Activated B cell treated with CpG ODN at 0.5 μM for 24 hours (primary cell): ENCODE measurements at regions not wholly inside any gene's neighbourhood (a gene's known extent, or its start where the extent isn't known, plus 50 kb on each side); places are given as distances from the start of the nearest gene placed in this dataset.

ENCODE experiments used
- ATAC-seq: fragments of 200-7000 bp; cut with Tn5 transposase; one replicate; pipeline ENCODE4 v1.10.0; 2021; ENCODE audit warnings: low read depth, mild to moderate bottlenecking, moderate library complexity
- CTCF ChIA-PET: fragments of 350-600 bp; sonication (Branson Sonifier 250); formaldehyde crosslinking; loops from one replicate; lab custom pipeline; 2021; ENCODE audit warnings: antibody characterized with exemption; lab: Charles Lee
- POLR2A ChIA-PET: fragments of 350-600 bp; sonication (Branson Sonifier 250); formaldehyde crosslinking; loops from one replicate; lab custom pipeline; 2021; ENCODE audit warnings: antibody characterized with exemption; lab: Charles Lee
- DNase-seq: peaks from one replicate; pipeline ENCODE4 v3.0.0; 2022
- H3K27ac Mint-ChIP-seq: one replicate; pipeline ENCODE4 v1.8.0; 2020; ENCODE audit warnings: mixed read lengths
- H3K27me3 Mint-ChIP-seq: one replicate; pipeline ENCODE4 v1.8.0; 2021; ENCODE audit warnings: mixed read lengths
- H3K36me3 Mint-ChIP-seq: one replicate; pipeline ENCODE4 v1.8.0; 2021; ENCODE audit warnings: low read depth, mixed read lengths
- H3K4me1 Mint-ChIP-seq: one replicate; pipeline ENCODE4 v1.8.0; 2021; ENCODE audit warnings: mixed read lengths
- H3K4me3 Mint-ChIP-seq: one replicate; pipeline ENCODE4 v1.8.0; 2020; ENCODE audit warnings: mild to moderate bottlenecking, mixed read lengths
- H3K9me3 Mint-ChIP-seq: one replicate; pipeline ENCODE4 v1.8.0; 2020; ENCODE audit warnings: mixed read lengths
- CTCF ChIP-seq: fragments of 200-600 bp; IDR thresholded peaks from one replicate; pipeline ENCODE4 v1.8.0; 2022; ENCODE audit warnings: antibody characterized with exemption, mild to moderate bottlenecking
- intact Hi-C: fragments of 100-400 bp; cut with micrococcal nuclease; formaldehyde crosslinking; loops from one replicate; pipeline ENCODE4 v1.15.1; 2024

GRCh38 chrX:121258545-121258944 is 211.1 kb downstream of the GLUD2 start:
- no peaks in the 10 kb centered on the region for H3K36me3 Mint-ChIP-seq
- no peak for ATAC-seq
- H3K4me1 Mint-ChIP-seq: no peaks in the 10 kb centered on the region
- no peak for TF ChIP-seq CTCF
- H3K27ac Mint-ChIP-seq: no peak overlapping the region
- ChIA-PET CTCF (no interaction called here), POLR2A (no interaction called here)
- intact Hi-C loops: no loop called here
- no peak overlapping the region for H3K4me3 Mint-ChIP-seq
- no peak for DNase-seq
- H3K9me3 Mint-ChIP-seq: no peaks in the 10 kb centered on the region
- H3K27me3 Mint-ChIP-seq: peaks cover 3% of the 10 kb centered on the region

GRCh38 chrX:121259170-121259569 is 211.8 kb downstream of the GLUD2 start:
- no peak overlapping the region for H3K27ac Mint-ChIP-seq
- intact Hi-C loops: no loop called here
- ChIA-PET CTCF (no interaction called here), POLR2A (no interaction called here)
- ATAC-seq: no peak
- H3K9me3 Mint-ChIP-seq: no peaks in the 10 kb centered on the region
- H3K27me3 Mint-ChIP-seq: peaks cover 3% of the 10 kb centered on the region
- H3K4me3 Mint-ChIP-seq: no peak overlapping the region
- no peaks in the 10 kb centered on the region for H3K36me3 Mint-ChIP-seq
- no peak for TF ChIP-seq CTCF
- no peaks in the 10 kb centered on the region for H3K4me1 Mint-ChIP-seq
- DNase-seq: no peak

- intact Hi-C loops: no loop called here
- no peak for TF ChIP-seq CTCF
- no peak for DNase-seq
- Mint-ChIP-seq H3K36me3 (no peaks in the 10 kb centered on the region), H3K27me3 (peaks cover 3% of the 10 kb centered on the region), H3K4me3 (no peak overlapping the region), H3K27ac (no peak overlapping the region), H3K4me1 (no peaks in the 10 kb centered on the region), H3K9me3 (no peaks in the 10 kb centered on the region)
- CTCF ChIA-PET: no interaction called here
- no peak for ATAC-seq
- POLR2A ChIA-PET: no interaction called here
These were observed 213.3 kb downstream of the GLUD2 start for GRCh38 chrX:121260596-121261240.

- TF ChIP-seq CTCF: no peak
These were observed 236.5 kb downstream of the GLUD2 start for GRCh38 chrX:121283921-121284320.

GRCh38 chrX:121298499-121298898 is 251.1 kb downstream of the GLUD2 start:
- Mint-ChIP-seq H3K9me3 (no peaks in the 10 kb centered on the region), H3K27me3 (no peaks in the 10 kb centered on the region), H3K27ac (no peak overlapping the region), H3K36me3 (no peaks in the 10 kb centered on the region), H3K4me1 (no peaks in the 10 kb centered on the region), H3K4me3 (no peak overlapping the region)
- ATAC-seq (no peak), DNase-seq (no peak)
- ChIA-PET CTCF (no interaction called here), POLR2A (no interaction called here)
- intact Hi-C loops: no loop called here
- no peak for TF ChIP-seq CTCF

More at GRCh38 chrX:121283921-121284320, 236.5 kb downstream of the GLUD2 start:
- Mint-ChIP-seq H3K27me3 (no peaks in the 10 kb centered on the region), H3K9me3 (no peaks in the 10 kb centered on the region), H3K27ac (no peak overlapping the region), H3K4me1 (no peaks in the 10 kb centered on the region), H3K36me3 (no peaks in the 10 kb centered on the region), H3K4me3 (no peak overlapping the region)
- intact Hi-C loops: no loop called here
- ATAC-seq (no peak), DNase-seq (no peak)
- CTCF ChIA-PET: no interaction called here
- POLR2A ChIA-PET: no interaction called here
